ENCODE measurements at regions not wholly inside any gene's neighbourhood (a gene's known extent, or its start where the extent isn't known, plus 50 kb on each side); places are given as distances from the start of the nearest gene placed in this dataset.

GRCh38 chr7:68267486-68267885 lies 1270.9 kb downstream of the TYW1 start:
- H3K56ac ChIP-seq (ENCODE audit: extremely low read depth, insufficient read depth, low read length), result no peak overlapping the region
- H4K8ac ChIP-seq (ENCODE audit: low read depth in 2 of 2, low read length in 2 of 2), result no peak overlapping the region
- no peak overlapping the region for H2BK5ac ChIP-seq (ENCODE audit: low read depth, low read length, poor library complexity, severe bottlenecking)
- intact Hi-C loops (cut with micrococcal nuclease), result no loop called here
- H3K4ac ChIP-seq (ENCODE audit: low read depth, low read length), result no peak overlapping the region
- H3K9ac ChIP-seq (ENCODE audit: low read depth, low read length), result no peak overlapping the region
- H3K4me2 ChIP-seq (ENCODE audit: low read depth, low read length), result no peak overlapping the region
- no peaks in the 10 kb centered on the region for H3K79me1 ChIP-seq (ENCODE audit: low read depth in 1 of 2, low read length in 2 of 2)
- no CpG with 5 or more reads among the region's 2 CpGs for WGBS, 2 experiments (ENCODE audit: extremely low coverage in 2 of 2, insufficient read length in 1 of 2)
- in situ Hi-C loops (cut with MboI; ENCODE audit: low sequenced_read_pairs), result no loop called here
- no peak overlapping the region for H2BK20ac ChIP-seq (ENCODE audit: low read depth, low read length)
- H2BK120ac ChIP-seq (ENCODE audit: low read depth, low read length), result no peak overlapping the region
- H3K18ac ChIP-seq (ENCODE audit: low read depth, low read length), result no peak overlapping the region
- no peak overlapping the region for H2AFZ ChIP-seq (replicated peaks; ENCODE audit: low read length, poor library complexity)
- no peak overlapping the region for H2BK15ac ChIP-seq (ENCODE audit: low read depth, low read length)
- H2AK9ac ChIP-seq (replicated peaks; ENCODE audit: low read depth, low read length, poor library complexity), result no peak overlapping the region
- no peak overlapping the region for H4K91ac ChIP-seq (ENCODE audit: insufficient read depth, low read depth, low read length)
- no peaks in the 10 kb centered on the region for H3K27me3 ChIP-seq (ENCODE audit: control insufficient read depth, insufficient read depth, low read length)
- peaks cover 28% of the 10 kb centered on the region for H3K9me3 ChIP-seq (ENCODE audit: control insufficient read depth, insufficient read depth, low read length)
- no TSS peak for BruUV-seq (replicated peaks)
- H4K5ac ChIP-seq (ENCODE audit: low read depth, low read length), result no peak overlapping the region
- H3K27ac ChIP-seq (ENCODE audit: insufficient read depth, low read length), result no peak overlapping the region
- no peaks in the 10 kb centered on the region for H4K20me1 ChIP-seq (ENCODE audit: insufficient read depth, low read length)
- no peak overlapping the region for H3K4me3 ChIP-seq (ENCODE audit: insufficient read depth, low read depth, low read length)
- ATAC-seq (ENCODE audit: low read depth), result no peak
- no peak for TF ChIP-seq RCOR1 (IDR thresholded peaks at IDR 0.05; ENCODE audit: insufficient replicate concordance, low read length)
- no peak for TF ChIP-seq CTCF (conservative IDR thresholded peaks at IDR 0.05; ENCODE audit: low read depth, low read length)
- no peak for TF ChIP-seq CHD1 (IDR thresholded peaks at IDR 0.05; ENCODE audit: low read depth, low read length)
- TF ChIP-seq BHLHE40 (IDR thresholded peaks at IDR 0.05; ENCODE audit: low read depth, low read length), result no peak
- TF ChIP-seq MXI1 (IDR thresholded peaks at IDR 0.05; ENCODE audit: borderline replicate concordance, low read depth, low read length), result no peak
- TF ChIP-seq RAD21 (IDR thresholded peaks at IDR 0.05; ENCODE audit: low read length), result no peak
- no peak for DNase-seq
- no peak overlapping the region for H2AK5ac ChIP-seq (ENCODE audit: low read depth, low read length)
- CTCF ChIA-PET, result no interaction called here
- H3K23ac ChIP-seq (ENCODE audit: low read depth, low read length), result no peak overlapping the region
- H3K4me1 ChIP-seq (ENCODE audit: control insufficient read depth, insufficient read depth, low read length), result no peaks in the 10 kb centered on the region
- no peaks in the 10 kb centered on the region for H3K36me3 ChIP-seq (ENCODE audit: control insufficient read depth, insufficient read depth, low read length)
- H3K9me1 ChIP-seq (ENCODE audit: insufficient read depth, low read length), result no peaks in the 10 kb centered on the region
- dilution Hi-C loops (cut with HindIII; ENCODE audit: low sequenced_read_pairs, unreplicated experiment), result no loop called here
- POLR2A ChIA-PET (ENCODE audit: unreplicated experiment), result no interaction called here
- H3K14ac ChIP-seq (replicated peaks; ENCODE audit: low read depth, low read length), result no peak overlapping the region

Measured in IMR-90 (cell line).